GM23248 (cell line): ENCODE measurements at regions not wholly inside any gene's neighbourhood (a gene's known extent, or its start where the extent isn't known, plus 50 kb on each side); places are given as distances from the start of the nearest gene placed in this dataset.

Experiments used
- DNase-seq: peaks from one replicate; pipeline ENCODE4 v3.0.0-alpha.2; 2015
- H2AFZ ChIP-seq: fragments of 200-600 bp; sonication (generic); 2 replicates; pipeline ENCODE4 v1.6.1; 2016; ENCODE audit warnings: antibody characterized with exemption
- H3F3A ChIP-seq: fragments of 200-600 bp; sonication (generic); 2 replicates; pipeline ENCODE4 v1.6.1; 2016; ENCODE audit warnings: mild to moderate bottlenecking, antibody characterized with exemption, mixed run types; ENCODE audit not compliant: insufficient read depth
- H3K27ac ChIP-seq: fragments of 200-600 bp; sonication (generic); 2 replicates; pipeline ENCODE4 v1.5.1; 2016; ENCODE audit warnings: mild to moderate bottlenecking
- H3K27me3 ChIP-seq: fragments of 200-600 bp; sonication (generic); replicated peaks from 2 replicates; pipeline ENCODE4 v1.6.1; 2016; ENCODE audit warnings: mild to moderate bottlenecking; ENCODE audit not compliant: insufficient read depth
- H3K36me3 ChIP-seq: fragments of 200-600 bp; sonication (generic); 2 replicates; pipeline ENCODE4 v1.6.1; 2016; ENCODE audit warnings: low read depth, mild to moderate bottlenecking
- H3K4me1 ChIP-seq: fragments of 200-600 bp; sonication (generic); 2 replicates; pipeline ENCODE4 v1.6.1; 2016; ENCODE audit warnings: mild to moderate bottlenecking; ENCODE audit not compliant: insufficient read depth
- H3K4me2 ChIP-seq: fragments of 200-600 bp; sonication (generic); one replicate; pipeline ENCODE4 v1.6.1; 2016; ENCODE audit warnings: mild to moderate bottlenecking; ENCODE audit not compliant: unreplicated experiment
- H3K4me3 ChIP-seq: fragments of 200-600 bp; sonication (generic); 2 replicates; pipeline ENCODE4 v1.5.1; 2016; ENCODE audit warnings: mild to moderate bottlenecking
- H3K79me2 ChIP-seq: fragments of 200-600 bp; sonication (generic); 2 replicates; pipeline ENCODE4 v1.6.1; 2016; ENCODE audit warnings: mild to moderate bottlenecking; ENCODE audit not compliant: insufficient read depth
- H3K9ac ChIP-seq: fragments of 200-600 bp; sonication (generic); 2 replicates; pipeline ENCODE4 v1.6.1; 2016; ENCODE audit warnings: mild to moderate bottlenecking
- H3K9me2 ChIP-seq: fragments of 200-600 bp; sonication (generic); 2 replicates; pipeline ENCODE4 v1.6.1; 2016; ENCODE audit warnings: mixed run types, mild to moderate bottlenecking, moderate library complexity; ENCODE audit not compliant: insufficient read depth
- H3K9me3 ChIP-seq: fragments of 200-600 bp; sonication (generic); one replicate; pipeline ENCODE4 v1.6.1; 2017; ENCODE audit warnings: low read depth
- H4K20me1 ChIP-seq: fragments of 200-600 bp; sonication (generic); 2 replicates; pipeline ENCODE4 v1.6.0; 2016; ENCODE audit not compliant: insufficient read depth
- EZH2 ChIP-seq: fragments of 200-600 bp; sonication (generic); IDR thresholded peaks from 2 replicates; pipeline ENCODE4 v1.6.1; 2018; ENCODE audit warnings: antibody characterized with exemption, mild to moderate bottlenecking; ENCODE audit not compliant: insufficient read depth, poor library complexity, severe bottlenecking
- EZH2phosphoT487 ChIP-seq: fragments of 200-600 bp; sonication (generic); IDR thresholded peaks from 2 replicates; pipeline ENCODE4 v1.6.1; 2018; ENCODE audit warnings: antibody characterized with exemption, moderate library complexity, mild to moderate bottlenecking, low read depth; ENCODE audit not compliant: insufficient read depth
- WGBS, 2 experiments: methylation state at CpG; one replicate each; pipeline ENCODE4 v1.1.6; 2015 to 2017; ENCODE audit warnings: low lambda C conversion rate in 2 of 2, low coverage in 1 of 2; ENCODE audit errors: missing lambda C conversion rate in 2 of 2; 5-methylcytosine and 5-hydroxymethylcytosine counted together
- in situ Hi-C: fragments of 300-500 bp; cut with MboI; formaldehyde crosslinking; loops from 2 replicates; pipeline ENCODE4 v1.15.0; 2020

- Histone ChIP-seq H2AFZ (no peak overlapping the region), H3K27me3 (no peaks in the 10 kb centered on the region), H3K4me3 (no peak overlapping the region), H3K79me2 (no peaks in the 10 kb centered on the region), H4K20me1 (no peaks in the 10 kb centered on the region), H3K9ac (no peak overlapping the region), H3F3A (no peaks in the 10 kb centered on the region), H3K9me2 (no peaks in the 10 kb centered on the region), H3K4me1 (no peaks in the 10 kb centered on the region), H3K27ac (no peak overlapping the region), H3K36me3 (no peaks in the 10 kb centered on the region), H3K4me2 (no peak overlapping the region), H3K9me3 (no peaks in the 10 kb centered on the region)
- WGBS, 2 experiments, result 12 to 14% methylated on average over 3 of the region's 3 CpGs
- TF ChIP-seq EZH2, result no peak
- DNase-seq, result no peak
- in situ Hi-C loops, result no loop called here
These were observed 525.6 kb downstream of the EPHA7 start for GRCh38 chr6:92893741-92894140.

- Histone ChIP-seq H3K9ac (no peak overlapping the region), H3K4me3 (no peak overlapping the region), H3K9me3 (no peaks in the 10 kb centered on the region), H3F3A (no peaks in the 10 kb centered on the region), H3K79me2 (no peaks in the 10 kb centered on the region), H3K27me3 (no peaks in the 10 kb centered on the region), H3K4me2 (no peak overlapping the region), H4K20me1 (no peaks in the 10 kb centered on the region), H3K9me2 (no peaks in the 10 kb centered on the region), H2AFZ (no peak overlapping the region), H3K36me3 (no peaks in the 10 kb centered on the region), H3K27ac (no peak overlapping the region), H3K4me1 (no peaks in the 10 kb centered on the region)
- WGBS, 2 experiments, result 6 to 10% methylated on average over 1 of the region's 1 CpG
- in situ Hi-C loops, result no loop called here
- DNase-seq, result no peak
- TF ChIP-seq EZH2phosphoT487, result no peak
- TF ChIP-seq EZH2, result no peak
These were observed 526.7 kb downstream of the EPHA7 start for GRCh38 chr6:92892626-92893170.

GRCh38 chr6:92888316-92888715 is 531.0 kb downstream of the EPHA7 start:
- no peak for TF ChIP-seq EZH2
- no peak for TF ChIP-seq EZH2phosphoT487
- Histone ChIP-seq H4K20me1 (no peaks in the 10 kb centered on the region), H2AFZ (no peak overlapping the region), H3K79me2 (no peaks in the 10 kb centered on the region), H3K27ac (no peak overlapping the region), H3K4me1 (no peaks in the 10 kb centered on the region), H3K36me3 (no peaks in the 10 kb centered on the region), H3K27me3 (no peaks in the 10 kb centered on the region), H3K9me3 (no peaks in the 10 kb centered on the region), H3K4me2 (no peak overlapping the region), H3K9ac (no peak overlapping the region), H3K4me3 (no peak overlapping the region), H3F3A (no peaks in the 10 kb centered on the region), H3K9me2 (no peaks in the 10 kb centered on the region)
- no peak for DNase-seq
- in situ Hi-C loops, result no loop called here

- no peaks in the 10 kb centered on the region for H3K79me2 ChIP-seq
- H3K4me3 ChIP-seq, result no peak overlapping the region
- H2AFZ ChIP-seq, result no peak overlapping the region
- H3K27me3 ChIP-seq, result no peaks in the 10 kb centered on the region
- H3K9me3 ChIP-seq, result no peaks in the 10 kb centered on the region
- no peaks in the 10 kb centered on the region for H3F3A ChIP-seq
- DNase-seq, result no peak
- no peak overlapping the region for H3K4me2 ChIP-seq
- H3K4me1 ChIP-seq, result no peaks in the 10 kb centered on the region
- no peak overlapping the region for H3K9ac ChIP-seq
- H4K20me1 ChIP-seq, result no peaks in the 10 kb centered on the region
- TF ChIP-seq EZH2 (no peak), EZH2phosphoT487 (no peak)
- no peaks in the 10 kb centered on the region for H3K9me2 ChIP-seq
- no peak overlapping the region for H3K27ac ChIP-seq
- in situ Hi-C loops, result no loop called here
- no peaks in the 10 kb centered on the region for H3K36me3 ChIP-seq
These were observed 531.5 kb downstream of the EPHA7 start for GRCh38 chr6:92887871-92888270.

- no peaks in the 10 kb centered on the region for H3K79me2 ChIP-seq
- no peaks in the 10 kb centered on the region for H3K4me1 ChIP-seq
- no peaks in the 10 kb centered on the region for H3F3A ChIP-seq
- in situ Hi-C loops, result no loop called here
- H3K4me3 ChIP-seq, result no peak overlapping the region
- no peak overlapping the region for H3K9ac ChIP-seq
- H3K9me3 ChIP-seq, result peaks cover 6% of the 10 kb centered on the region
- no peak overlapping the region for H2AFZ ChIP-seq
- no peak overlapping the region for H3K4me2 ChIP-seq
- DNase-seq, result no peak
- H3K36me3 ChIP-seq, result no peaks in the 10 kb centered on the region
- 41 to 43% methylated on average over 8 of the region's 8 CpGs for WGBS, 2 experiments
- no peaks in the 10 kb centered on the region for H3K9me2 ChIP-seq
- H3K27me3 ChIP-seq, result no peaks in the 10 kb centered on the region
- TF ChIP-seq EZH2phosphoT487 (no peak), EZH2 (no peak)
- no peaks in the 10 kb centered on the region for H4K20me1 ChIP-seq
- H3K27ac ChIP-seq, result no peak overlapping the region
These were observed 539.8 kb downstream of the EPHA7 start for GRCh38 chr6:92879526-92879925.
